Gastrocnemius medialis (tissue), 4 donors: ENCODE measurements at regions not wholly inside any gene's neighbourhood (a gene's known extent, or its start where the extent isn't known, plus 50 kb on each side); places are given as distances from the start of the nearest gene placed in this dataset.

Source experiments
- POLR2A ChIP-seq, 2 donors: fragments of 450-650 bp; IDR thresholded peaks; one replicate each; pipeline ENCODE4 v1.6.1; 2017; ENCODE audit warnings: antibody characterized with exemption in 2 of 2, mild to moderate bottlenecking in 2 of 2, moderate library complexity in 2 of 2
- TF ChIP-seq, protein P1 (sequence below), 5 experiments: fragments of 450-650 bp in 3 of 5; fragments of 200-600 bp in 2 of 5; sonication (generic) in 2 of 5; IDR thresholded peaks in 4 of 5; conservative IDR thresholded peaks in 1 of 5; 1 replicate in 4 of 5; 2 replicates in 1 of 5; pipeline ENCODE4 v1.5.1; 2016 to 2019; ENCODE audit warnings: antibody characterized with exemption in 5 of 5, mild to moderate bottlenecking in 3 of 5, moderate library complexity in 3 of 5

GRCh38 chr6:156545931-156546330 is 231.2 kb upstream of the ARID1B start:
- TF ChIP-seq, protein P1, sequence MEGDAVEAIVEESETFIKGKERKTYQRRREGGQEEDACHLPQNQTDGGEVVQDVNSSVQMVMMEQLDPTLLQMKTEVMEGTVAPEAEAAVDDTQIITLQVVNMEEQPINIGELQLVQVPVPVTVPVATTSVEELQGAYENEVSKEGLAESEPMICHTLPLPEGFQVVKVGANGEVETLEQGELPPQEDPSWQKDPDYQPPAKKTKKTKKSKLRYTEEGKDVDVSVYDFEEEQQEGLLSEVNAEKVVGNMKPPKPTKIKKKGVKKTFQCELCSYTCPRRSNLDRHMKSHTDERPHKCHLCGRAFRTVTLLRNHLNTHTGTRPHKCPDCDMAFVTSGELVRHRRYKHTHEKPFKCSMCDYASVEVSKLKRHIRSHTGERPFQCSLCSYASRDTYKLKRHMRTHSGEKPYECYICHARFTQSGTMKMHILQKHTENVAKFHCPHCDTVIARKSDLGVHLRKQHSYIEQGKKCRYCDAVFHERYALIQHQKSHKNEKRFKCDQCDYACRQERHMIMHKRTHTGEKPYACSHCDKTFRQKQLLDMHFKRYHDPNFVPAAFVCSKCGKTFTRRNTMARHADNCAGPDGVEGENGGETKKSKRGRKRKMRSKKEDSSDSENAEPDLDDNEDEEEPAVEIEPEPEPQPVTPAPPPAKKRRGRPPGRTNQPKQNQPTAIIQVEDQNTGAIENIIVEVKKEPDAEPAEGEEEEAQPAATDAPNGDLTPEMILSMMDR (IDR thresholded peaks at IDR 0.05 in 4 of 5, conservative IDR thresholded peaks at IDR 0.05 in 1 of 5): no peak
- TF ChIP-seq POLR2A (IDR thresholded peaks at IDR 0.05): no peak
